H9 (cell line): ENCODE measurements at regions not wholly inside any gene's neighbourhood (a gene's known extent, or its start where the extent isn't known, plus 50 kb on each side); places are given as distances from the start of the nearest gene placed in this dataset.

Experiments used
- DNase-seq: peaks from one replicate; pipeline ENCODE4 v3.0.0-alpha.2; 2017
- H2AFZ ChIP-seq: one replicate; pipeline ENCODE4 v1.6.1; 2013; ENCODE audit warnings: mild to moderate bottlenecking, low read length, control low read depth, moderate library complexity
- H2AK5ac ChIP-seq: 2 replicates; pipeline ENCODE4 v1.6.1; 2013; ENCODE audit warnings: low read length, control low read depth, mixed read lengths; ENCODE audit not compliant: insufficient read length
- H2BK120ac ChIP-seq: one replicate; pipeline ENCODE4 v1.6.1; 2013; ENCODE audit warnings: low read depth, mild to moderate bottlenecking, low read length, control low read depth, inconsistent platforms; ENCODE audit not compliant: poor library complexity, severe bottlenecking
- H2BK12ac ChIP-seq: 2 replicates; pipeline ENCODE4 v1.6.1; 2013; ENCODE audit warnings: low read length, control low read depth, mixed read lengths, low read depth; ENCODE audit not compliant: insufficient read length
- H2BK15ac ChIP-seq: 2 replicates; pipeline ENCODE4 v1.6.1; 2013; ENCODE audit warnings: low read depth, low read length, control low read depth
- H2BK20ac ChIP-seq: one replicate; pipeline ENCODE4 v1.6.1; 2013; ENCODE audit warnings: low read depth, mild to moderate bottlenecking, low read length, control low read depth, inconsistent platforms; ENCODE audit not compliant: poor library complexity, severe bottlenecking
- H2BK5ac ChIP-seq: 2 replicates; pipeline ENCODE4 v1.6.1; 2013; ENCODE audit warnings: low read length, control low read depth, mixed read lengths; ENCODE audit not compliant: insufficient read length
- H3K14ac ChIP-seq: 2 replicates; pipeline ENCODE4 v1.6.1; 2013; ENCODE audit warnings: low read length, control low read depth; ENCODE audit not compliant: insufficient read depth
- H3K18ac ChIP-seq: 2 replicates; pipeline ENCODE4 v1.6.1; 2013; ENCODE audit warnings: low read depth, mild to moderate bottlenecking, mixed read lengths, low read length, control low read depth; ENCODE audit not compliant: insufficient read length
- H3K23ac ChIP-seq: 2 replicates; pipeline ENCODE4 v1.6.1; 2013; ENCODE audit warnings: low read length, control low read depth, mixed read lengths, low read depth; ENCODE audit not compliant: insufficient read length
- H3K23me2 ChIP-seq: 2 replicates; pipeline ENCODE4 v1.6.1; 2013; ENCODE audit warnings: low read depth, mild to moderate bottlenecking, mixed read lengths, low read length, control low read depth; ENCODE audit not compliant: insufficient read length, poor library complexity, severe bottlenecking
- H3K27ac ChIP-seq: 2 replicates; pipeline ENCODE4 v1.5.1; 2013; ENCODE audit warnings: low read length, control low read depth, mixed read lengths, low read depth; ENCODE audit not compliant: insufficient read length
- H3K27me3 ChIP-seq: 2 replicates; pipeline ENCODE4 v1.6.1; 2013; ENCODE audit warnings: low read length, control low read depth, inconsistent platforms; ENCODE audit not compliant: insufficient read depth
- H3K4ac ChIP-seq: 2 replicates; pipeline ENCODE4 v1.6.1; 2013; ENCODE audit warnings: low read depth, mild to moderate bottlenecking, control low read depth, inconsistent platforms, low read length, moderate library complexity
- H3K4me1 ChIP-seq: 2 replicates; pipeline ENCODE4 v1.6.1; 2013; ENCODE audit warnings: low read length, control low read depth, inconsistent platforms; ENCODE audit not compliant: insufficient read depth
- H3K4me2 ChIP-seq: 2 replicates; pipeline ENCODE4 v1.6.1; 2013; ENCODE audit warnings: low read length, control low read depth, mixed read lengths; ENCODE audit not compliant: insufficient read length, insufficient read depth
- H3K56ac ChIP-seq: 2 replicates; pipeline ENCODE4 v1.6.1; 2013; ENCODE audit warnings: low read depth, mild to moderate bottlenecking, mixed read lengths, low read length, control low read depth; ENCODE audit not compliant: insufficient read length
- H3K79me1 ChIP-seq: 2 replicates; pipeline ENCODE4 v1.6.1; 2013; ENCODE audit warnings: low read depth, mild to moderate bottlenecking, moderate library complexity, low read length, control low read depth, inconsistent platforms; ENCODE audit not compliant: insufficient read depth, poor library complexity, severe bottlenecking
- H3K79me2 ChIP-seq: 2 replicates; pipeline ENCODE4 v1.6.1; 2013; ENCODE audit warnings: low read length, control low read depth, inconsistent platforms; ENCODE audit not compliant: insufficient read depth
- H3K9ac ChIP-seq: 2 replicates; pipeline ENCODE4 v1.6.1; 2013; ENCODE audit warnings: low read length, control low read depth, mixed read lengths; ENCODE audit not compliant: insufficient read length; ENCODE audit errors: extremely low read depth
- H3K9me3 ChIP-seq: one replicate; pipeline ENCODE4 v1.6.1; 2013; ENCODE audit warnings: low read depth, low read length, inconsistent platforms; ENCODE audit not compliant: control insufficient read depth
- H3T11ph ChIP-seq: one replicate; pipeline ENCODE4 v1.6.1; 2013; ENCODE audit warnings: mild to moderate bottlenecking, low read length, control low read depth, inconsistent platforms
- H4K20me1 ChIP-seq: one replicate; pipeline ENCODE4 v1.6.1; 2013; ENCODE audit not compliant: control insufficient read depth, insufficient read length, insufficient read depth
- H4K5ac ChIP-seq: 2 replicates; pipeline ENCODE4 v1.6.1; 2013; ENCODE audit warnings: low read depth, mild to moderate bottlenecking, mixed read lengths, low read length, control low read depth; ENCODE audit not compliant: insufficient read length
- H4K8ac ChIP-seq: replicated peaks from 2 replicates; pipeline ENCODE4 v1.6.1; 2013; ENCODE audit warnings: low read length, control low read depth, mixed read lengths, low read depth; ENCODE audit not compliant: insufficient read length
- H4K91ac ChIP-seq: 2 replicates; pipeline ENCODE4 v1.6.1; 2013; ENCODE audit warnings: low read depth, mild to moderate bottlenecking, moderate library complexity, mixed read lengths, low read length, control low read depth; ENCODE audit not compliant: insufficient read length
- H3K27ac Mint-ChIP-seq, 3 experiments: 2 replicates in 2 of 3; 3 replicates in 1 of 3; pipeline ENCODE4 v1.8.0; 2020 to 2021; ENCODE audit warnings: mixed read lengths in 3 of 3, mild to moderate bottlenecking in 1 of 3, moderate library complexity in 1 of 3
- H3K27me3 Mint-ChIP-seq: 2 replicates; pipeline ENCODE4 v1.8.0; 2021; ENCODE audit warnings: low read depth, mild to moderate bottlenecking, moderate library complexity, mixed read lengths
- H3K36me3 Mint-ChIP-seq, 3 experiments: 2 replicates in 2 of 3; 3 replicates in 1 of 3; pipeline ENCODE4 v1.8.0; 2020 to 2021; ENCODE audit warnings: low read depth in 3 of 3, mixed read lengths in 3 of 3; ENCODE audit not compliant: insufficient read depth in 1 of 3
- H3K4me1 Mint-ChIP-seq, 2 experiments: 2 replicates each; pipeline ENCODE4 v1.8.0; 2020; ENCODE audit warnings: mixed read lengths in 2 of 2
- H3K4me3 Mint-ChIP-seq, 2 experiments: 2 replicates in 1 of 2; 3 replicates in 1 of 2; pipeline ENCODE4 v1.8.0; 2020 to 2021; ENCODE audit warnings: mild to moderate bottlenecking in 2 of 2, mixed read lengths in 2 of 2, moderate library complexity in 1 of 2
- H3K9me3 Mint-ChIP-seq, 2 experiments: 2 replicates in 1 of 2; 3 replicates in 1 of 2; pipeline ENCODE4 v1.8.0; 2020; ENCODE audit warnings: mild to moderate bottlenecking in 2 of 2, mixed read lengths in 2 of 2, moderate library complexity in 1 of 2
- CTCF ChIP-seq: fragments of 200-600 bp; sonication (generic); conservative IDR thresholded peaks from 3 replicates; pipeline ENCODE4 v1.8.0; 2021; ENCODE audit warnings: antibody characterized with exemption, mild to moderate bottlenecking
- WGBS: extraction: QIAGEN DNeasy Blood & Tissue Kit; methylation state at CpG from one replicate; pipeline ENCODE4 v1.1.7; 2013; ENCODE audit warnings: missing lambda C conversion rate, low lambda C conversion rate, mixed read lengths; ENCODE audit not compliant: insufficient read length; ENCODE audit errors: extremely low coverage; 5-methylcytosine and 5-hydroxymethylcytosine counted together

DNA sequence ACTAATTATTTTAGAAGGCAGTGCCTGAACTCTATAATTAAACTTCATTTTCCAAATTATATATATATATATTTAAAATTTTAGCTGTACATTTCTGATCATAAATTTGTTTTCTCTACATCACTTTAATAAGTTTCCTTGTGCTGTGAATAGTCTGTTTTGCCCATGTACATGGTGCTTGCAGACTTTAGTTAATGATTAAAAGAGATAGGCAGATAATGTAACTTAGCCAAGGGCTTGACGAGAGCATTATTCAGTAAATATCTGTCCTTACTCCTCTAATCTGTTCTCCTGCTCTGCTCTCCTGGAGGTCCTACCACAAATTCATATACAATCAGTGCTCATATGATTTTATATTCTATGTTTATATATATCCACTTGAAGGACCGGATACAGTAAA is 595.2 kb upstream of the KIF2B start:
- no peaks in the 10 kb centered on the region for H3K27me3 ChIP-seq
- no peak overlapping the region for H2BK120ac ChIP-seq
- H3K9ac ChIP-seq, result no peak overlapping the region
- H3K23me2 ChIP-seq, result no peaks in the 10 kb centered on the region
- no peak overlapping the region for H2AK5ac ChIP-seq
- no peak for TF ChIP-seq CTCF
- H3K27ac ChIP-seq, result no peak overlapping the region
- H3K9me3 ChIP-seq, result no peaks in the 10 kb centered on the region
- Mint-ChIP-seq H3K4me3 (no peak overlapping the region), H3K9me3 (peaks cover 1 to 3% of the 10 kb centered on the region in 2 experiments; a peak in 3 of 5 replicates), H3K27ac (no peak overlapping the region), H3K4me1 (peaks cover 0 to 7% of the 10 kb centered on the region in 2 experiments; a peak in 2 of 4 replicates), H3K36me3 (peaks cover 0 to 3% (median 0%) of the 10 kb centered on the region in 3 experiments; a peak in 3 of 7 replicates), H3K27me3 (no peaks in the 10 kb centered on the region)
- H2AFZ ChIP-seq, result no peak overlapping the region
- no peak overlapping the region for H2BK5ac ChIP-seq
- no peak overlapping the region for H3K14ac ChIP-seq
- no peak overlapping the region for H2BK12ac ChIP-seq
- no peak overlapping the region for H4K5ac ChIP-seq
- no peaks in the 10 kb centered on the region for H3K79me1 ChIP-seq
- no peaks in the 10 kb centered on the region for H4K20me1 ChIP-seq
- no peak overlapping the region for H3K18ac ChIP-seq
- no peak for DNase-seq
- no peak overlapping the region for H2BK15ac ChIP-seq
- H3K4me1 ChIP-seq, result no peaks in the 10 kb centered on the region
- WGBS, result no CpG with 5 or more reads among the region's 2 CpGs
- no peak overlapping the region for H2BK20ac ChIP-seq
- H3T11ph ChIP-seq, result no peak overlapping the region
- H3K4me2 ChIP-seq, result no peak overlapping the region
- H4K8ac ChIP-seq, result no peak overlapping the region
- no peak overlapping the region for H3K4ac ChIP-seq
- no peak overlapping the region for H3K23ac ChIP-seq
- no peak overlapping the region for H4K91ac ChIP-seq
- no peak overlapping the region for H3K56ac ChIP-seq
- H3K79me2 ChIP-seq, result no peaks in the 10 kb centered on the region
